DOHH2 (cell line): ENCODE measurements at regions not wholly inside any gene's neighbourhood (a gene's known extent, or its start where the extent isn't known, plus 50 kb on each side); places are given as distances from the start of the nearest gene placed in this dataset.

Experiments used
- H3F3A ChIP-seq: fragments of 200-600 bp; sonication (generic), shearing (Covaris generic); 2 replicates; pipeline ENCODE4 v1.6.0; 2016; ENCODE audit warnings: antibody characterized with exemption, mild to moderate bottlenecking; ENCODE audit not compliant: control insufficient read depth, insufficient read depth
- H3K27ac ChIP-seq: fragments of 200-600 bp; sonication (generic); 2 replicates; pipeline ENCODE4 v1.5.1; 2014; ENCODE audit warnings: low read depth, mild to moderate bottlenecking, low read length, moderate library complexity
- H3K27me3 ChIP-seq: fragments of 200-600 bp; sonication (generic); 2 replicates; pipeline ENCODE4 v1.6.1; 2014; ENCODE audit warnings: mild to moderate bottlenecking, low read length, mixed read lengths; ENCODE audit not compliant: control insufficient read depth
- H3K36me3 ChIP-seq: fragments of 200-600 bp; sonication (generic); 2 replicates; pipeline ENCODE4 v1.6.1; 2014; ENCODE audit warnings: mild to moderate bottlenecking, low read length, moderate library complexity, mixed read lengths; ENCODE audit not compliant: control insufficient read depth
- H3K4me1 ChIP-seq: fragments of 200-600 bp; sonication (generic); 2 replicates; pipeline ENCODE4 v1.6.1; 2014; ENCODE audit warnings: mild to moderate bottlenecking, low read length, mixed read lengths; ENCODE audit not compliant: control insufficient read depth
- H3K4me2 ChIP-seq: fragments of 200-600 bp; sonication (generic); 2 replicates; pipeline ENCODE4 v1.6.0; 2014; ENCODE audit warnings: mild to moderate bottlenecking, low read length, moderate library complexity
- H3K4me3 ChIP-seq: fragments of 200-600 bp; sonication (generic); 2 replicates; pipeline ENCODE4 v1.5.1; 2014; ENCODE audit warnings: mild to moderate bottlenecking, low read length, mixed read lengths
- H3K79me2 ChIP-seq: fragments of 200-600 bp; sonication (generic); 2 replicates; pipeline ENCODE4 v1.6.1; 2014; ENCODE audit warnings: mild to moderate bottlenecking, low read length, mixed read lengths; ENCODE audit not compliant: control insufficient read depth
- H3K9me2 ChIP-seq: fragments of 200-600 bp; sonication (generic); replicated peaks from 2 replicates; pipeline ENCODE4 v1.6.1; 2014; ENCODE audit warnings: mild to moderate bottlenecking, low read length, mixed read lengths; ENCODE audit not compliant: control insufficient read depth
- H3K9me3 ChIP-seq: fragments of 200-600 bp; sonication (generic); 2 replicates; pipeline ENCODE4 v1.6.1; 2014; ENCODE audit warnings: antibody characterized with exemption, low read length, mixed read lengths; ENCODE audit not compliant: control insufficient read depth, insufficient read depth
- H4K20me1 ChIP-seq: fragments of 200-600 bp; sonication (generic); 2 replicates; pipeline ENCODE4 v1.6.0; 2014; ENCODE audit warnings: low read depth, mild to moderate bottlenecking, antibody characterized with exemption, low read length, moderate library complexity; ENCODE audit not compliant: control insufficient read depth, insufficient read depth
- EZH2phosphoT487 ChIP-seq: fragments of 200-600 bp; sonication (generic); IDR thresholded peaks from 2 replicates; pipeline ENCODE4 v1.6.1; 2017; ENCODE audit warnings: borderline replicate concordance, mild to moderate bottlenecking, antibody characterized with exemption, low read length, moderate library complexity, mixed read lengths
- TF ChIP-seq, protein P1 (sequence below): fragments of 200-600 bp; sonication (generic); IDR thresholded peaks from one replicate; pipeline ENCODE4 v1.5.1; 2014; ENCODE audit warnings: antibody characterized with exemption, mild to moderate bottlenecking, low read depth, low read length; ENCODE audit not compliant: poor library complexity, severe bottlenecking

GRCh38 chr4:38519666-38520065 is 144.3 kb upstream of the KLF3 start:
- no peak overlapping the region for H3K27ac ChIP-seq
- no peaks in the 10 kb centered on the region for H4K20me1 ChIP-seq
- no peaks in the 10 kb centered on the region; the same call in 1 of the 2 replicates for H3K9me2 ChIP-seq
- no peak overlapping the region for H3K4me2 ChIP-seq
- no peak overlapping the region for H3K4me3 ChIP-seq
- no peaks in the 10 kb centered on the region for H3K79me2 ChIP-seq
- peaks cover 7% of the 10 kb centered on the region for H3K4me1 ChIP-seq
- H3F3A ChIP-seq, result no peaks in the 10 kb centered on the region
- TF ChIP-seq, protein P1, sequence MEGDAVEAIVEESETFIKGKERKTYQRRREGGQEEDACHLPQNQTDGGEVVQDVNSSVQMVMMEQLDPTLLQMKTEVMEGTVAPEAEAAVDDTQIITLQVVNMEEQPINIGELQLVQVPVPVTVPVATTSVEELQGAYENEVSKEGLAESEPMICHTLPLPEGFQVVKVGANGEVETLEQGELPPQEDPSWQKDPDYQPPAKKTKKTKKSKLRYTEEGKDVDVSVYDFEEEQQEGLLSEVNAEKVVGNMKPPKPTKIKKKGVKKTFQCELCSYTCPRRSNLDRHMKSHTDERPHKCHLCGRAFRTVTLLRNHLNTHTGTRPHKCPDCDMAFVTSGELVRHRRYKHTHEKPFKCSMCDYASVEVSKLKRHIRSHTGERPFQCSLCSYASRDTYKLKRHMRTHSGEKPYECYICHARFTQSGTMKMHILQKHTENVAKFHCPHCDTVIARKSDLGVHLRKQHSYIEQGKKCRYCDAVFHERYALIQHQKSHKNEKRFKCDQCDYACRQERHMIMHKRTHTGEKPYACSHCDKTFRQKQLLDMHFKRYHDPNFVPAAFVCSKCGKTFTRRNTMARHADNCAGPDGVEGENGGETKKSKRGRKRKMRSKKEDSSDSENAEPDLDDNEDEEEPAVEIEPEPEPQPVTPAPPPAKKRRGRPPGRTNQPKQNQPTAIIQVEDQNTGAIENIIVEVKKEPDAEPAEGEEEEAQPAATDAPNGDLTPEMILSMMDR, result no peak
- TF ChIP-seq EZH2phosphoT487, result no peak
- peaks cover 18% of the 10 kb centered on the region for H3K27me3 ChIP-seq
- no peaks in the 10 kb centered on the region for H3K9me3 ChIP-seq
- no peaks in the 10 kb centered on the region for H3K36me3 ChIP-seq

- no peaks in the 10 kb centered on the region for H3K36me3 ChIP-seq
- no peak for TF ChIP-seq EZH2phosphoT487
- TF ChIP-seq, protein P1, result no peak
- H3K27ac ChIP-seq, result no peak overlapping the region
- no peaks in the 10 kb centered on the region for H3K79me2 ChIP-seq
- H3K4me1 ChIP-seq, result peaks cover 7% of the 10 kb centered on the region
- no peak overlapping the region for H3K4me3 ChIP-seq
- H3F3A ChIP-seq, result no peaks in the 10 kb centered on the region
- no peaks in the 10 kb centered on the region for H3K9me3 ChIP-seq
- peaks cover 24% of the 10 kb centered on the region for H3K27me3 ChIP-seq
- no peaks in the 10 kb centered on the region for H4K20me1 ChIP-seq
- no peak overlapping the region for H3K4me2 ChIP-seq
- H3K9me2 ChIP-seq, result no peaks in the 10 kb centered on the region; the same call in 1 of the 2 replicates
Observed at GRCh38 chr4:38523054-38523453, 140.9 kb upstream of the KLF3 start.

DNA sequence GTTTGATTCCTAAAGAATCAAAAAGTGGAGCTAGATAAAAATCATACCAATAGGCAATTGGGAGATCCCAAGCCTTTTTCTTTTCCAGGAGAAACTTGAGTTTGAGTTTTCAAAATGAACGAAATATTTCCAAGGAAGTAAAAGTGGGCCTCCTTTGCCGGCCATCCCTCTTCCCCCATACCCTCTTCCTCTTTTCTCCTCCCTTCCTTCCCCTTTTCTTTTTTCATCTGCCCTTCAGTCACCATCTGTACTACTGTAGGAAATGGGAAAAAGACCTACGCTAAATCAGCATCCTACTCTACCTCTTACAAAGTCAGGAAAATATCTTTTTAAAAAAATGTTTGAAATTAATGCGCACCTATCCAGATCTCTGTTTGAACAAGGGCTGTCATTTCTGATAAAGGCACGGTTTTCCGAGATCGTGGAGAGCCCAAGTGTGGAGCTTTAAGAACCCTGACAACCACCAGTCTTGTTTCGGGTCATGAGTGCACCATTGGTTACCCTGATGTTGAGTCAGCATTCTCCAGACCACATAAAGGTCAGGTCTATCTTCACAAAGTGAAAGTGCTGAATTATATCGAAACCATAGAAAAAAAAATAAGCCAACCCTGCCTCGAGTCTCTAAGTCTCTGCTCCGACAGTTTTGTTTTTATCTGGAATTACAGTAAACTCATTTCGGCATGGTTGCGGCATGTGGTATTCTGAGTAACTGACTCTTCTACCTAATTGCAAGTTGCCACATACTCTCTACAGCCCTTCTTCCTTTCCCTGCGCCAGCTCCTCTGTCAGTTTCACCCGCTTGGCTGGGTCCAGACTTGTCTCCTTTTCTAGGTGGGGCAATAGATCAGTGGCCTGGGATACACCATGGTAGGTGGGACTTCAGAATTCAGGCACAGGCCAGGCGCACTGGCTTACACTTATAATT is 140.2 kb upstream of the KLF3 start:
- Histone ChIP-seq H3K79me2 (no peaks in the 10 kb centered on the region), H3K4me1 (peaks cover 7% of the 10 kb centered on the region), H3K4me3 (no peak overlapping the region), H4K20me1 (no peaks in the 10 kb centered on the region), H3K27me3 (peaks cover 24% of the 10 kb centered on the region), H3K36me3 (no peaks in the 10 kb centered on the region), H3K27ac (no peak overlapping the region), H3K4me2 (peak overlapping the region; percentile 12; the same call in 1 of the 2 replicates), H3K9me3 (no peaks in the 10 kb centered on the region), H3F3A (no peaks in the 10 kb centered on the region), H3K9me2 (no peaks in the 10 kb centered on the region; the same call in 1 of the 2 replicates)
- TF ChIP-seq, protein P1, result no peak
- TF ChIP-seq EZH2phosphoT487, result no peak
